NOMO-1 (cell line): ENCODE measurements at regions not wholly inside any gene's neighbourhood (a gene's known extent, or its start where the extent isn't known, plus 50 kb on each side); places are given as distances from the start of the nearest gene placed in this dataset.
"Not testable (repeated sequence)": the region's sequence is repeated elsewhere in the genome, so short reads cannot be mapped to it uniquely, and the experiment has no call there.

Experiments
- DNase-seq, 2 experiments: peaks; one replicate each; lab custom pipeline; 2025; ENCODE audit not compliant: unreplicated experiment in 2 of 2; lab: John Stamatoyannopoulos, UW

DNA sequence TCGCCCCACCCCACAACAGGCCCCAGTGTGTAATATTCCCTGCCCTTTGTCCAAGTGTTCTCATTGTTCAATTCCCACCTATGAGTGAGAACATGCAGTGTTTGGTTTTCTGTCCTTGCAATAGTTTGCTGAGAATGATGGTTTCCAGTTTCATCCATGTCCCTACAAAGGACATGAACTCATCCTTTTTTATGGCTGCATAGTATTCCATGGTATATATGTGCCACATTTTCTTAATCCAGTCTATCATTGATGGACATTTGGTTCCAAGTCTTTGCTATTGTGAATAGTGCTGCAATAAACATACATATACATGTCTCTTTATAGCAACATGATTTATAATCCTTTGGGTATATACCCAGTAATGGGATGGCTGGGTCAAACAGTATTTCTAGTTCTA, 132.7 kb downstream of the SNX10 start:
- DNase-seq, result not testable (repeated sequence)

DNA sequence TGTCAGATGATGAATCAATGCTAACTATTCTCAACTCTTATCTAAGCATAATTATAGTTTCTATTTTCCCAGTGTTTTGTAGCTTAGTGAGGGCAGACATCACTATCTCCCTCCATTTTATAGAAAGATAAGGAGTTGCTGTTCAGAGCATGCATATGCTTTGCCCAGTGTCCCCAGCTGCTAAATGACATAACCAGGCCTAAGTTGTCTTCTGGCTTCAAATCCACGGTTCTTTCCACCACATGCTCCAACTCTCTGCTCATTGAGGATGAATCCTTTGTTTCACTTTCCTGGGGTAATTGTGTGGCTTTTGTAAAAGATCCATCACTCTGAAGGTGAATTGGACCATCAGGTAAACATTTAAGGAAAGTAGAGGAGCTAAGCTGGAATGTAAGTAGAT, 134.0 kb downstream of the SNX10 start:
- DNase-seq, result no peak

DNA sequence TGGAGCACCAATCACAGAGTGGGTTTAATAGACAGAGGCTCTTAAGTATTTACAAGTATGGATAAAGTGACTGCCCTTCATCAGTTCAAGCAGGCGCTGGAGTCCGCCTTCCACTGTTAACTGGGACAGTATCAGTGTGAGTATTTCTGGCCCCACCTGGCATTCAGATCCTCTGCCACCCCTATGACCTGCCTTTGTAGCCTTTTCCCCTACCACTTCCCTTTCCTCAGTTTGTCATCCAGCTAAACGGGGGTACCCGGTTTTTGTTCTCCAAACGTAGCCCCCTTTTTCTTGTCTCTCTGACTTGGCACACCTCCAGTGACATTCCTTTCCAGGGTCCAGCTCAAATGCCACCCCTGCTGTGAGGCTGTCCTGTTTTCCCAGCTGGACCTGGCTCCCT, 134.4 kb downstream of the SNX10 start:
- no peak for DNase-seq

DNA sequence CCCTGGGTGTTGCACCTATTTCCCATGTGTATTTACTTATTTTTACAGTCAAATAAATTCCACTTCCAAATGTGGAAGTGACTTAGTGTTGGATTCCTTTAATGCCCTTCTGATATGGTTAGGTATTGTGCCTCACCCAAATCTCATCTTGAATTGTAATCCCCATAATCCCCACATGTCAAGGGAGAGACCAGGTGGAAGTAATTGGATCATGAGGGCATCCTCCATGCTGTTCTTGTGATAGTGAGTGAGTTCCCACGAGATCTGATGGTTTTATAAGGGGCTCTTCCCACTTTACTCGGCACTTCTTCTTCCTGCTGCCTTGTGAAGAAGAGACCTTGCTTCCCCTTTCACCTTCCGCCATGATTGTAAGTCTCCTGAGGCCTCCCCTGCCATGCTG, 136.9 kb downstream of the SNX10 start:
- no peak for DNase-seq

DNA sequence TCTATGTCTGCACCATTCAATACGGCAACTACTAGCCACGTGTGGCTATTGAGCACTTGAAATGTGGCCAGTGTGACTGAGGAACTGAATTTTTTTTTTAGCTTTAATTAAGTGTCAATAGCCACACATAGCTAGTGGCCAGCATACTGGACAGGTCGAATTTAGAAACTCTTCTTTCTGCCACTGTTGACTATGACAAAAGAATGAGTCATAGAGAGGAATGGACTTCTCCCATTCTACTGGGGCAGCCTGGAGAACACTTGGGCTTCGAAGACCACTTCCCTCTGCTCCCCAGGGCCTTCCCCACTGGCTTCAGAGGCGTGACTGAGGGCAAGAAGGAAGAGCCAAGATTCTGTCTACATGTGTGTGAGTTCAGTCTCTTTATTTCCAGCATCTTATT, 137.5 kb downstream of the SNX10 start:
- no peak for DNase-seq

DNA sequence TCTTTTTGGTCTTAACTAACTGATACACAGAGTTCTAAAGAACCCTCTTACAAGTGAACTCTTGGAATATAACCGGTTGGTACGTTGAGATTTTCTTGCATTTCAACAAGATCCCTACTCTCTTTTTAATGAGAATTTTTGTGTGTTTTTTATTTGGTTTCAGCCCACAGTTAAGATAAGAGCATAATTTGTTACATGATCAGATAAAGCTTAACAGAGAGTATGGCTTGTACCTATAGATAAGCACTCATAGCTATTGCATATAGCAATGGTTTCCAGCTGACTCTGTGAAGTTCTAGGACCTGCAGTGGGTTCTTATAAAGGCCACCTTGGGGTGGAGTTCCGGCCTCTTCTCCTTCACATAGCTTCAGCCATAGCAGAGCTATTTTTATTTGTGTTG, 143.3 kb downstream of the SNX10 start:
- DNase-seq, result no peak

DNA sequence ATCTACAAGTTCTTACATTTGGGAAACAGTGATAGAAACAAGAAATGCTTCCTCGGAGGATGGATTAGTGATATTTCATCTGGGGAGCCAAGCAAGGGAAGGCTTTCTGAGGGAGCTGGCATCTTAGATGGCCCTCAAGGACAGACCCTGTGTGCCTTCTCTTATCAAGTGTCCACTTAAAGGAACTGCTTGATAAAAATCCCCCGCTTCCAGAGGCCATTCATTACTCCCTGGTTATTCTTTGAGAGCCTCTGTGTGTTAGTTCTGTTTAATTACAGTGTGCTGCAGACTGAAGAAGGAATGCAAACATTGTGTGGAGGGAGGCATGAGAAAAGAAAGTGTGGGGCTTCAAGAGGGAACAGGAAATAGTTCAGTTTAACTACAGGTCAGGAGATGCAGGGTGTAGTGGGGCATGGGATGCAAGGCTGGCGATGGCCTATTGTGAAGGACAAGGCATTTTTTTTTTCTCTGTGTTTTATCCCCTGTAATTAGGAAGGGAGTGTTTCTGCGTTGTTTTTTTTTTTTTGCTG, 145.4 kb downstream of the SNX10 start:
- DNase-seq, result no peak

DNA sequence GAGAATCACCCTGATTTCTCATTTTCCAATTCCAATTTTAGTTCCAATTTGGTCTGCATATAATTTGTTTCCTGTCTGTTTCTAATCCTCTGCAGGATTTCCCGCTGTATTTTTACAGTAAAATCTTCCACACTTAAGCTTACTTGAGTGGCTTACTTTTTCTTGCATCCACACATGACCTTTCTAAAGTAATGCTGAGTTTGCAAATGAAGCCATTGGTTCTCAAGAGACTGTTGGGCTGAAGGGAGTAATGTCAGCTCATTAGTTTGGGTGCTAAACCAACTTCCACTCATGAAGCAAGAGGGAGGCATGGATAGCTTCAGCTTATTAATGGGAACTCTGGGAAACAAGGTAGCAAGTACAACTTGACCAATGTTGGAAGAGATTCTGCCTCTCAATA, 146.4 kb downstream of the SNX10 start:
- no peak for DNase-seq

DNA sequence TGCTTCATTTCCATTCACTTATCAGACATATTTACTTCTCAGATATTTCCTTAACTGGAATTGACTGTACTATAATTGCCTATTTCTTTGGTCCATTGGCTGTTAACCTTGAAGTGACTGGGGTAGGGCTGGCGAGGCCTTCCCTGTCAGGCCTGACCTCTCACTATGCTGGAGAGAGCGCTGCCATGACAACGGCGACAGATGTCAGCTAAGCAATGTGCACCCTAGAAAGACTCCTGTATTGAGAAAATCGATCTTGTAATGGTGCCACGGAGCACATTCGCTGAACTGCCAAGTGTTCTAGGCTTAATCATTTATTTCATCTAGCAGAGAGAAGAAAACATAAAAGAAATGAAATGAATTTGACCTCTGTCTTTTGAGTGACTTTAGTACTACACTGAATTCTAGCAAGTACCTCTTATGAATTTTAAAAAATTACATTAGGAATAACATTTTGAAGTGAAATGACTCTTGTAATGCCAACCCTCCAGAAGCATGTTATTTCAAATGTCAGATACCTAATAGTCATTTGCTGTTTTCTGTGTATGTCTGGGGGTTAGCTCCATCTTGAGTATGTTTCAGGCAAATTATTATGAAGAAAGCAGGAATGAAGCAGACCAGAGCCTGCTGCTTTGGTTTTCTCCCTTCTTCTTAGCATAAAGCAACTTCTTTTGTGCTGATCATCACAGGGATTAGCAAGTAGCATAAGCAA, 148.0 kb downstream of the SNX10 start:
- no peak for DNase-seq

DNA sequence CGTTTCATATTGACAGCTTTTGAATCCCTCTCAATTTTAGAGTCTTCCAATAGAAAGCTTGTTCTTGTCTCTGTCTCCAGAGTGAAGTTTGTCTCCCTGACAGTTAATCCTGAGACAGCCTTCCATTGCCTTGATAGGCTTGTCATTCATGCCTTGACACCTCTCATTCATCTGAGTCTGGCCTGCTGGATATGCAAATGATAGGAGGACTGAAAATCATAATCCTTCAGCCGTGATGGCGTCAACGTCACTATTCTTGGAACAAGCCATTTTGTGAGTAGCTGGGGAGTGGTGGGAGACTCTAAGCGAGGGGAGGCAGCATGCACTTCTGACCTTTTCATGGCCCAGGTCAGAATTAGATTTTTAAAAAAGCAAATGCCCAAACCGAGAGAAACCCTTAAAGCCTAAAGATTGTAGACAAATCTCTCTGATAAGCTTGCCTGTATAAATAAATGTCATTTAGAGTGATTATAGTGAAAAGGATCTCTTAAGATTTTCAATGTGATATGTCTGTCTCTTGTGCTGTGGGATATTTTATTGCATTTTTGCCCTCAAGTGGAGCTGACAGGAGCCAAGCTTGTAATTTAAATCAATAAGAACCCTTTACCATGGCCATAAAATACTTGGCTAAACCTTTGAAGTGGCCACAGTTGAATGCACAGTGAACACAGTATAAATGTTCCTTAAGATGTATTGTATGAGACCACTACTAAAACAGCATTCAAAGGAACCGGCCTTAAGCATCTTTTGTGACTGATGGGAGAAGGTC, 148.8 kb downstream of the SNX10 start:
- no peak for DNase-seq

DNA sequence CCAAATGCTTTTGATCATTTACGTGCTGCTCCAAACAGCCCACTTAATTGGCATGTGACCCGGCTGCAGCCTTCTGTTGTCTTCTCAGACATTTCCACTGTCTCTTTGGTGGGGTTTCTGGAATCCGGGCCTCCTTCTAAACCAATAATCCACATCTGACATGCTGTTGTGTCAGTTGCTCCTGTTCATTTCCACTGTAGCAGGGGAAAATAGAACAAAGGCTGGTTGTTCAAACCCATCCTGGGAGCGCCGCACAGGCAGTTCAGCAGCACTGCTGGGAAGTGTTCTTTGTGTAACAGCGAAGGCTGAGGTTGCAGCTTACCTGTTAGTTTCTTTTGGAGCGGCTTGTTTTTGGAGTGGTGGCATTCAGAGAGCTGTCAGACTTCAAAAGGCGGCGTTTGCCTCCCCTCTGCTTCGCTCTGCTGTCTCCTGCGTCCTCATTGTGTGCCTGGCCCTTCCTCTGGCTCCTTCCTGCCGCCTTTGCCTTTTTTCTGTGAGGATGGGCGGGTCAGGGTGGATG, 149.4 kb downstream of the SNX10 start:
- no peak for DNase-seq

DNA sequence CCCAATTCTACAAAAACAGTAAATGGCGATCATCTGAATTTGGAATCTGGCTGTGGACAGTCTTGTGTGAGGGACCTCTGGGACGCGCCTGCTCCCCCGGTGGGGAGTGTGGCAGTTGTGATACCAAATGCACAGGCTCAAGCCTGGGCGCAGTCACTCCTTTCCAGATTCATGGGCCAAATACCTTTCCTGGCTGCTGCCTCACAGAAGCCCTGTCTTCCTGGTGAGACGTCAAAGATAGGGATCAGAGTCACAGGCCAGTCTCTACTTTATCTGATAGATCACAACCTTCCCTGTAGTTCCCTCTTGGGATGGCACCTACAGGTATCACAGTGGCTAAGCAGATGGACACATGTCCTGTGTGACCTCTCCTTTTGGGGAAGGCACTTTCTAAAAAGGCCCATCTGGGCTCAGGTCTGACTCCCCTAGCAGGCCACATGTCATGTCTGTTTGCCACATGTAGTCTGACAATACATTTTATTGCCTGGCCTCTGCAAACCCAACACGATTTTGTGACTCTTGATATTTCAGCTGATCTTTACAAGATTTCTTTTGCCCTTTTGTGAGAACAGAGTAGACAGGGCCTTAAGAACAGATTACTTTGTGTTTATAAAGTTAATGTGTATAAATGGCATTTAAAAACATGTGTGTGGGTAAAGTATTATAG, 150.1 kb downstream of the SNX10 start:
- DNase-seq, result no peak

DNA sequence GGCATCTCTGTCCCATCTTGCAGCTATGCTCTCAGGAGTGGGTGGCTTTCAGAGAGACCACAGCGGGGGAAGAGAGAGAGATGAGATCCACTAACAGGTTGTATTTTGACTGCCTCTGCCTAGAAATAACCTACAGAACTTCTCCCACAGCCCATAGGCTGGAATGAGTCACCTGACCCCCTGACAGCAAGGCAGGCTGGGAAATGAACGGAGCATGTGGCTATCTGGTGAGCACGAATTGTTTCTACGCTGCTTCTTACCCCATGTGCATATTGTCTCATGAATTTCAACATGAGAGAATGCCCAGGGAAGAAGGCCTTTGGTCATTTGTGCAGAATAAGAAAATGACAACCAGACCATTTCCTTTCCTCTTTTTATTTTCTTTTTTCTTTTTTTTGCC, 151.3 kb downstream of the SNX10 start:
- DNase-seq, result no peak

DNA sequence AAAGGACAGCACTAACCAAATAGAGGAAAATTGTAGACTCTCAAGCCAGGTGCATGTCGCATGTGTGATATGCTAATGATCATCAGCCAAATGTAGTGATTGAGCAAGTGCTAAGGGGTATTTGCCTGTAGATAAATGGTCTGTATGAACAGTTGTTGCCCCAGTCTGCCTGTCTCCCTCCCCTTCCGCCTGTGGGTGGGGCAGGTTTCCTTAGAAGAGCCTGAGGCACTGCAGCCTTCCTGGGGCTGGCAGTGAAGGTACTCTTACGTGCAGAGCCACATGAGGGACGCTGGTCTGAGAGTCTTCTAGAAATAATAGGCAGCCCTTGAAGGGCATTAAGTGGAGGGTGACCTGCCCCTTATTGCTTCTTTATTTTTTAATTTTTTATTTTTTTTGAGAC, 152.1 kb downstream of the SNX10 start:
- DNase-seq, result no peak

DNA sequence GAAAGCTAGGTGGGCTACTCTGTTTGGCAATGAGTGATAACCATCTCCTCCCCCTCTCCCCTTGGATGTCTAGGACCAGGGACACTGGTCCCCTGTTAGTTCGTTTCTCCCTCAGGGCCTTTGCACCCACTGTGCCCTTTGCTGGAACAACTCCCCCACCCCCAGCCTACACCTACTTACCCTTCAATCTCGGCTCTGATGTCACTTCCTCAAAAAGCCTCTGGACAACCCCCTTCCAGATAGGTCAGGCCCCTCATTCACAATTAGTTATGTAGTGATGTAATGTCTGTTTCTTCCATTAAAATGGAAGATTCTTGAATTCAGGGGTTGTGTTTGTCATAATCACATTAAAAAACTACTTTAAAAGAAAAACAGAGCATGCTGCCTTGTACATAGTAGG, 152.9 kb downstream of the SNX10 start:
- DNase-seq, result peak in 1 of 2 experiments; percentile 7

DNA sequence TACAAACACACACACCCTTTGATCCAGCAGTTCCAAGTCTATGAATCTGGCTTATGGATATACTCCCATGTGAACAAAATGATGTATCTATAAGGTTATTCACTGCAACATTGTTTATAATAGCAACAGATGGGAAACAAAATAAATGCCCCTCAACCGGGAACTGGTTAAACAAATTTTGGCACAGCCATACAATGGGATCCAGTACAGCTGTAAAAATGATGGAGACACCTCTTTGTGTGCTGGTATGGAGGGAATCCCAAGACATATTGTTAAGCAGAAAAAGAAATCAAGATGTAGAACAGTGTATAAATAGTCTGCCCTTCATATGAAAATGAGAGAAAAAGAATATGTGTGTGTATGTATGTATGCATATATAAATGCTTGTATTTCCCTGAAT, 155.5 kb downstream of the SNX10 start:
- DNase-seq, result no peak

DNA sequence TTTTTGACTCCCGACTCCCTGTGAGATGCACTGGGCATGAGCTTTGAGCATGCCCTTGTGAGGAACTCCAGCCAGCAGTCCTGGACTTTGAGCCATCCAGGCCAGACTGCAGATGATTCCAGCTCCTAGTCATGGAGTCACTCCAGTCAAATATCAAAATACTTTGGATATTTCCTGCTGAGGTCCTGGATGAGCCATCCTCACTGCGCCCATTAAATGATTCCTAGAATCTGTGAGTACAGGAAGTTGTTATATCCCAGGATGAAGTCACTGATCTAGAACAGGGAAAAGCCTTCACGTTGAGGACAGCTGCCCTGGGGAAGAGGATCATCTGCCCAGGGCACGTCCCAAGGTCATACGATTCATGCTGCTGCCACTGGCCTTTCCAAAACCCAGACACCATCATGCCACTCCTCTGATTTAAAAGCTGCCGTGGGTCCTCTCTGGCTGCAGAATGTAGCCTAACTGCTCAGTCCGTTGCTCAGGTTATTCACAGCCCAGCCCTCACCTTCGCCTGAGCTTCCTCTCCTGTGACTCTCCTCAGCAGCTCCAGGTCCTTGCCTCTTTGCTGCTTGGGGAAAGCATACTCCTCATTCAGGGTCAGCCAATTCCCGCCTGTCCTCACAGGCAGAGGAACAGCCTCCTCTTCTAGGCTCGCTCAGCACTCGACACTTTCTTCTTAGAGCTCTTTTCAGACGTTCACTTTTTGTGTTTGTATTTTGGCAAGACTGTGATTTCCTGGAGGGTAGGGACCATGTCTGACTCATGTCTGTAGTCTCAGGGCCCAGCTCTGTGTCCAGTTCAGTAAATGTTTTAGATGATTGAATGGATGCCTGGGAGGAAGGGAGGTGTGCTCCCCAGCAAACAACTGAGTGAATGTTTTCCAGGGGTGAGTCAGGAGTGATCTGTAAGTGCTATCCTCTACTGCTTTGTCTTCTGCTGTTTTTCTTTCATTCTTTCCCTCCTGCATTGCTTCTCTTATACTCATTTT, 157.8 kb downstream of the SNX10 start:
- DNase-seq, result no peak

DNA sequence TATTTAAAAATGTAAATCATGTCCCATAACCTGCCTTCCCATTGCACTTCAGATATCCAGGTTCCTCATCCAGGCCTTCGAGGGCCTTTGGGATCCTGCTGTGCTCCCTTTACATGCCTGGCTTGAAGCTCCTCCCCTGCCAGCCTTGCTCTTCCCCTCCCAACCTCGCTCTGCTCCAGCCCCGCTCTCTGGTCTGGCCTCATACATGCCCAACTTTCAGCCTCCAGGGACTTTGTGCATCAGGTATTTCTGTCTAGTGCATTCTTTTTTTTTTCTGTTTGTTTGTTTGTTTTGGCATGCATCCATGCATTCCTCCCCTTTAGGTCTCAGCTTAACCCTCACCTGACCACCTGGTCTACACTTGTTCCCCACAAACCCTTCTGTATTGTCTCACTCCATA, 160.3 kb downstream of the SNX10 start:
- DNase-seq, result no peak

DNA sequence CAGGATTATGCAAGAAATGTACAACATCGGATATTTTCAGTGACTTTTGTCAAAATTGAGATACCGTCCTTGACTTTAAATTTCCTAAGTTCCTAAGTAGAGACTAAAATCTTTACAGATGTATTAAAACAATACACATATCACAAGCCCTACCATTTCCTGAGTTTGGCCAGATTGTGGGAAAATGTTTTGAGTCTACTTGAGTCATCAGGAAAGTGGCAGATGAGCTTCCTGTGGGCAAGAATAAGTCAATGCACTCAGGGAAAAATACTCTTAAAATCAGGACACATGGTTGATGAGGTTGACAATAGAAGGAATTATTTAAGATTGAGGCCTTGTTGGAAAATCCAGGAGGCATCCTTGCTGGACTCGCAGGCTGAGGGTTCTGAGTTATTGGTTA, 162.5 kb downstream of the SNX10 start:
- DNase-seq, result no peak

DNA sequence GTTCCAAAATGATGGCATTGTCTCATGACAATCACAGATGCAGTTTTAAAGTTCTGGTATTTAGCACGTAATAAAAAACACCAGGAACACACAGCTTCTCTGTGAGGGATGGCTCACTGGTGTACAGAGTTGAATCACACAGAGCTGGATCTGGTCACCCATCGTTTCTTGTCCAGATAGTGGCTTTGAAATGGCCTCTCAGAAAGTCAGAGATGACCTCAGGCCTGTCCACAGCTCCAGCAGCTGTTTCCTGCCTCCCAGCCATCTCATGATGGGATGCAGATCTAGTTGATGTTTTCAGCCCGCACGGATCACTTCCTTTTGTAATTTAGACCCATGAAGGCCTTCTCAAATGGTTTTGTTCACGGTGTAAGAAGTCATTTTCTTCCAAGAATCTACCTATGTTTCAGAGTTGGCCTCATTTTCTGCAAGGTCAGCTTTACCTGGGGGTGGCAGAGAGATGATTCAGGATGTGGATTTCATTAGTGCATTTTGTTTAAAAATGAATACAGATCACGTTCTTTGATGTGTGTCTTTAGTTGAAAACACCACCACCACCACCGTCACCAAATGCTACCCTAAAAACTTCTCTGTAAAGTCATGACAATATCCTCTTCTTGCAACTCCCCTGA, 166.2 kb downstream of the SNX10 start:
- no peak for DNase-seq
